Gastrocnemius medialis (tissue), 4 donors: ENCODE measurements at regions not wholly inside any gene's neighbourhood (a gene's known extent, or its start where the extent isn't known, plus 50 kb on each side); places are given as distances from the start of the nearest gene placed in this dataset.

Experiments used
- POLR2A ChIP-seq, 2 donors: fragments of 450-650 bp; IDR thresholded peaks; one replicate each; pipeline ENCODE4 v1.6.1; 2017; ENCODE audit warnings: antibody characterized with exemption in 2 of 2, mild to moderate bottlenecking in 2 of 2, moderate library complexity in 2 of 2
- TF ChIP-seq, protein P1 (sequence below), 5 experiments: fragments of 450-650 bp in 3 of 5; fragments of 200-600 bp in 2 of 5; sonication (generic) in 2 of 5; IDR thresholded peaks in 4 of 5; conservative IDR thresholded peaks in 1 of 5; 1 replicate in 4 of 5; 2 replicates in 1 of 5; pipeline ENCODE4 v1.5.1; 2016 to 2019; ENCODE audit warnings: antibody characterized with exemption in 5 of 5, mild to moderate bottlenecking in 3 of 5, moderate library complexity in 3 of 5

DNA sequence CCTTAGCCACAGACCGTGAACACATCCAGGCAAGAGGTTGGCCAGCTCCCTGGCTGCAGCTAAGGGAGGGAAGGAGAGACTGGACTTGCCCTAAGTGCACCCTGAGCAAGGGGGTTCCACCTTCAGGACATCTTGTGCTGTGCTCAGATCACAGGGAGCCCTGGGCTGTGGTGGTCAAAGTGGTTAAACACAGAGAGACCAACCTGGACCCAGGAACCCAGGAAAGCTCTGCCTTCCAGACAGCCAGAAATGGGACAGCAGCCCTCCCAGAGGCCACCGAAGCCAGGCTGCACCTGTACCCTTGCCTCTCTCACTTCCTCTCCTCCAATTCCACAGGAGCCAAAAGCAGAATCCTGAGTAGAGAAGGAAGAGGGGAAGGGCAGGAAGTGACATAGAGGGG lies 105.2 kb upstream of the TMEM45B start:
- no peak for TF ChIP-seq POLR2A (IDR thresholded peaks at IDR 0.05)
- TF ChIP-seq, protein P1, sequence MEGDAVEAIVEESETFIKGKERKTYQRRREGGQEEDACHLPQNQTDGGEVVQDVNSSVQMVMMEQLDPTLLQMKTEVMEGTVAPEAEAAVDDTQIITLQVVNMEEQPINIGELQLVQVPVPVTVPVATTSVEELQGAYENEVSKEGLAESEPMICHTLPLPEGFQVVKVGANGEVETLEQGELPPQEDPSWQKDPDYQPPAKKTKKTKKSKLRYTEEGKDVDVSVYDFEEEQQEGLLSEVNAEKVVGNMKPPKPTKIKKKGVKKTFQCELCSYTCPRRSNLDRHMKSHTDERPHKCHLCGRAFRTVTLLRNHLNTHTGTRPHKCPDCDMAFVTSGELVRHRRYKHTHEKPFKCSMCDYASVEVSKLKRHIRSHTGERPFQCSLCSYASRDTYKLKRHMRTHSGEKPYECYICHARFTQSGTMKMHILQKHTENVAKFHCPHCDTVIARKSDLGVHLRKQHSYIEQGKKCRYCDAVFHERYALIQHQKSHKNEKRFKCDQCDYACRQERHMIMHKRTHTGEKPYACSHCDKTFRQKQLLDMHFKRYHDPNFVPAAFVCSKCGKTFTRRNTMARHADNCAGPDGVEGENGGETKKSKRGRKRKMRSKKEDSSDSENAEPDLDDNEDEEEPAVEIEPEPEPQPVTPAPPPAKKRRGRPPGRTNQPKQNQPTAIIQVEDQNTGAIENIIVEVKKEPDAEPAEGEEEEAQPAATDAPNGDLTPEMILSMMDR (IDR thresholded peaks at IDR 0.05 in 4 of 5, conservative IDR thresholded peaks at IDR 0.05 in 1 of 5), result no peak
